HG02885 (cell line): ENCODE measurements at regions not wholly inside any gene's neighbourhood (a gene's known extent, or its start where the extent isn't known, plus 50 kb on each side); places are given as distances from the start of the nearest gene placed in this dataset.
A peak's percentile ranks its signal among the peaks of the same experiment; 100 is the strongest.
"Not testable (repeated sequence)": the region's sequence is repeated elsewhere in the genome, so short reads cannot be mapped to it uniquely, and the experiment has no call there.

Experiments
- ATAC-seq: cut with Tn5 transposase; IDR thresholded peaks from one replicate; pipeline ENCODE4 v1.9.1; 2021; ENCODE audit warnings: mild to moderate bottlenecking; ENCODE audit not compliant: unreplicated experiment, poor library complexity

DNA sequence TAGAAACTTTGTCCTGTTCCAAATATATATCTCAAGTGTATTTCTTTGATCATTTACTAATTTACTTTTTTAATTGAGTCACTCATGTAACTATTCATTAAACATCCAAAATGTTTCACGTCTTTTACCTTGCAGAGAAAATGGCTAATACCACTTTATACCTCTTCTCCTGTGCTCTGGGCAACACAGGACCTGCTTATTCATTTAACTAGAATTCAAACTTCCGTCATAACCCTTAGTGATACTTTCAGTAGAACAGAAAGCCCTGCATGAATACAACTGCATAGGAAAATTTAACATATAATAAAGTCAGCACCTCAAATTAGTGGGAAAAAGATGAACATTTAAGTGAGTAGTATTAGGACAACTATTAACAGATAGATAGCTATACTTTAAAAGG lies 205.2 kb downstream of the MREG start:
- ATAC-seq: no peak

DNA sequence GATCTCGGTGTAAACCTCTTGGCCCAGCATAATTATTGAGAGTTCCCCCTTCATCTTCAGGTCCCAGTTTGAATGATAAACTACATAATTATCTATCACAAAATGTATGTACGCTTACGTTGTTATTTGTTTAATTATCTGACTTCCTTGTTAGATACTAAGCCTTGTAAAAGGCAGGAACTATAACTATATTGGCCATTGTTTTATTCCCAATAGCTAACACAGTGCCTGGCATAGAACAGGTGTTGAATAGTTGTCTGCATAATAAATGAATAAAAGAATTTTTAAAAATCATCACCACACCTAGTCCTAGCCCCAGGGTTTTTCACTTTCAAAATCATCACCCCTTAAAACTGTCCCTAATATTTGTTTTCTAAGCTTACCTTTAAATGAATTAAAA lies 207.9 kb downstream of the MREG start:
- no peak for ATAC-seq

DNA sequence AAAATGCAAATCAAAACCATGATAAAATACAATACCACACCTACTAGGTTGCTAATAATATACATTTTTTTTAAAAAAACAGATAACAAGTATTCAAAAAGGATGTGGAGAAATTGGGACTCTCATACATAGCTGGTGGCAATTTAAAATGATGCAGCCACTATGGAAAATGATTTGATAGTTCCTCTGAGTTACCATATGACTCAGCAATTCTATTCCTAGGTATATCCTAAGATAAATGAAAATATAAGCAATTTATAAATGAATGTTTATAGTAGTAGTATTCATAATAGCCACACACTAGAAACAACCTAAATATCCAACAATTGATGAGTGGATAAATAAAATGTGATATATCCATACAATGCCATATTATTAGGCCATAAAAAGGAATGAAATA lies 210.2 kb downstream of the MREG start:
- ATAC-seq: no peak

DNA sequence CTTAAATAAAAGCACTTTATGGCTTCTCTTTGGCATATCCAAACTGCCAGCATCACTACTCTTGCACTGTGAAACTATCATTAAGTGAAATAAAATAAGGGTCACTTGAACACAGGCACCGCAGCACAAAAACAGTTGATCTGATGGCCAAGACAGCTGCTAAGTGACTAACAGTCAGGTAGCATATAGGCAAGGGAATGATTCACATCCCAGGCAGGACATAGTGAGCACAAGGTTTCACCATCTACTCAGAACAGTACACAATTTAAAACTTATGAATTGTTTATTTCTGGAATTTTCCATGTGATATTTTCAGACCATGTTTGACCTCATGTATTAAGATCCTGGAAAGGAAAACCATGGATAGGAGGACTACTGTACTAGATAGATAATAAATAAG lies 214.2 kb downstream of the MREG start:
- no peak for ATAC-seq

DNA sequence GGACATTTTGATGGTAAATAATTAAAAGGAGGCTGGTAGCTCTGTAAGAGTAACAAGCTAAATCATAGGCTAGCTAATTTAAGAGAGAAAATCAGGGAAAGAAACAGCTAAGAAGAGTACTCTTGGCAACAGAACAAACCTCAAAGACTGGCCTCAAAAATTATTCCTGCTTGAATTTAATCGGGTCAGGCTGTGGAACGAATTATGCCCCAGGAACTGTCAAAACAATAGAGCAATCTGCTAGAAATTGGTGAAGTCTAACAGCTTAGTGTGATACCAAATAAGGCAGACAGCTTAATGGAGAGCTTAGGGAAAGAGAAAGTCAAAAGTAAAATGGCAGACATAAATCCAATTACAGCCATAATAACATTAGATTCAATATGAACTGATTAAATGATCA lies 215.7 kb downstream of the MREG start:
- ATAC-seq: no peak

DNA sequence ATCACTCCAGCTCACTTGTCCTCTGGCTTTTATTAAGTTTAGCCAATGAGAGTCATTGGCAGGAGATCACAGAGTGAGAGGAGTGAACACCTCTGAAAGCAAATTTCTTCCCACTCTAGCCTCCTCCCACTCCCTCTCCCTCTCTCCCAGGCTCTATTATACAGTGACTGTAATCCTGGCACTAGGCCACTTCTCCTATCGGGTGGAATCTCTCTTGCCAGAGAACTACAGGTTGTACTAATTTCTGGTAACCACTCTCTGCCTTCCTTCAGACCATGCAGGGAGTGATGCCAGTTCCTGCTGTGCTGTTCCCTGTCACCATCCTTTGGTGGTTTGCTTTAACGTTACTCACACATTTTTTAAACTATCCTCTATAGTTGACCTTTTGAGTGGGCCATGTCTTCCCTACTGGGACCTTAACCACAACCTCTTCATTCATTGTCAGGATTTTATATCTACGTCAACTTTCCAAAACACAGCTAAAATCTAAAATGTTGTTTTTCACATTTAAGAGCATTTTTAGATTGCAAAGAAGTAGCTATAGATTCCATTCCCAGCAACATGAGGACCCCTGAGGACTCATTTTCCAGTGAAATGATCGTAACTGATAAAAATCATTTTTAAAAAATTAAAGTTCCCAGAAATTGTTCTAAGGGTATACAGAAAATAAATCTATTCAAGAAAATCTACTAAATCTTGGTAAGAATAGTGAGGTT lies 217.1 kb downstream of the MREG start:
- no peak for ATAC-seq

DNA sequence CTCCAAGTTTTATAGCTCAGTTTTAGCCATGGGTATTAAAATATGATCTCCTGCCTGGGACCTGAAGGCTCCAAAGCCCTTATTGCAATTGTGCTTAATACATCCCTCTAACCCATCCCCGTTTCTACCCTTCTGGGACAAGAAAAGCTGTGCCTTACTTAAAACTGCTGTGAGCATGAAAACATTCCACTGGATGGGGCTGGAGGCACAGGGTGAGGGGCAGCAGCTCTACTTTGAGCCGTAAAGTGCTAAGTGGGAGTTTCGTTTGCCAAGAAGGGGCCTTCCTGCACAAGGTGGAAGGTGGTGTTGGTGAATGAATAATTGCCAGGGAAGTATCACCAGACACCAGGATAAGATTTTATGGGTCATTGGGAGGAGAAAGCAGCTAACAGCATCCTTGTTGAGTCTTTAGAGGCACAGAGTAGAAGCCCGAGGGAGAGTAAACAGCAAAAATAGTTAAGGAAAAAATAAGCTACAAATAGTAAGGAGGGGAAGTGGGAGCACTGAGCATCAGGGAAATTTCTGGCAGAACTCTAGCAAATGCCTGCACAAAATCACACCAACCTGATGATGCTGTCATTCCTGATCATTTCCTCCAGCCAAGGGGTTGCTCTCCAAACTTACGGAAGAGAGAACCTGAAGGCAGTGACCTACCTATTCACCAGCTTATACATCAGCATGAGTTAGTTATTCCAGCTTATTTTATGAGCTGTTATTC lies 218.4 kb downstream of the MREG start:
- no peak for ATAC-seq

DNA sequence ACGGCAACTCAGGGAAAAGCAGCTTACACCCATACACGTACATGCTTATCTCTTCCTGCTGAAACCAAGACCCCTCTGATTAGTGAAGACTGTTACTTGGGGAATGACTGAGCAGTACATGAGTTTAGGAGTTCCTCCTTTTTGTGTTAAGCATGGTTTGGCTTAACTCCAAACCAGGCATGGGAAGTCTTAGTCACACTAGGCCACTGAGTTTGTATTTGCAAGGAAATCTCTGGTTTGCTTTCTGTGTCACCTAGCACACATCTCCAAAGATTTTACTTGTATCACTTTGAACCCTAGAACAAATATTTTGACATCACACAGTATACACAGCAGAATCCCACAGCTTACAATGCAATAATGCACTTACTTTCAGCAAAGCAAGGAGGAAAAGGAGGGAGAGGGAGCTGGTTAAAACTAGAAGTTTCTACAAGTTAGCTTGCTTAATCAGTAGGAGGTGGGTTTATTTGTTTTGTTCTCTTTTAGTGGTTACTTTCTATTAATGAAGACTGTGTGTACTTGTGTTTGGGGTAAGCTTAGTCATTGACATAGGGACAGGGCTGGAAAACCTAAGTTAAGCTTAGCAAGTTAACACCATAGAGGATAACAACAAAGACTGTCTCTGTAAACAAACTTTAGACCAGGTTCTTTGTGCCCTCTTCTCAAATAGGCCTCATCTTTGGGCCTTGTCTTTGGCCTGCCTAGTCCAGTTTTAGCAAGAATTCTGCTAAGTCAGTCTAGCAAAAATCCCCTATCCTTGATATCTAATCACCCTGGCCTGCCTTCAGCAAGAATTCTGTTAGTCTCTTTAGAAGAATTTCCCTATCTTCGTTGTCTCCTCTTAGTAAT lies 219.4 kb downstream of the MREG start:
- peak; percentile 61 for ATAC-seq

DNA sequence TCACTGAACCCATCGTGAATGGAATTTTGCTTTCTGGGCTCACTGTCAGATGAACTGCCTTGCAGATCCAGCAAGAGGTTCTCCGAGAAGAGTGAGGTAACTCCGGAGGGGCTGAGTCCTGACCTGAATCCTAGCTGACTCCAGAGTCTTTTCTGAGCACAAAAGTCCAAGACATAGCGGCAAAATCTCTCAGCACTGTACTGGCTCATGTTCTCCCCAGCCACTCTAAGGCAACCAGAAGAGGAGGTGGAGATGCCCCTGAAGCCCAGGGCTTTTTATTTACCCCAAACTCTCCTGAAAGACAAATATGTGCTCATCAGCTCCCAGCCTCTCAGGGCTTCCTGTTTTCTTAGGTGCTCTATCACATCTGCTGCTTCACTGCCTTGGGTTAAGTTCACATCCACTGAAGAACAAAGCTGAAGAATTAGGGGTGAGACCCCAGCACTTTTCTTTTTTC lies 221.8 kb downstream of the MREG start:
- ATAC-seq: no peak

DNA sequence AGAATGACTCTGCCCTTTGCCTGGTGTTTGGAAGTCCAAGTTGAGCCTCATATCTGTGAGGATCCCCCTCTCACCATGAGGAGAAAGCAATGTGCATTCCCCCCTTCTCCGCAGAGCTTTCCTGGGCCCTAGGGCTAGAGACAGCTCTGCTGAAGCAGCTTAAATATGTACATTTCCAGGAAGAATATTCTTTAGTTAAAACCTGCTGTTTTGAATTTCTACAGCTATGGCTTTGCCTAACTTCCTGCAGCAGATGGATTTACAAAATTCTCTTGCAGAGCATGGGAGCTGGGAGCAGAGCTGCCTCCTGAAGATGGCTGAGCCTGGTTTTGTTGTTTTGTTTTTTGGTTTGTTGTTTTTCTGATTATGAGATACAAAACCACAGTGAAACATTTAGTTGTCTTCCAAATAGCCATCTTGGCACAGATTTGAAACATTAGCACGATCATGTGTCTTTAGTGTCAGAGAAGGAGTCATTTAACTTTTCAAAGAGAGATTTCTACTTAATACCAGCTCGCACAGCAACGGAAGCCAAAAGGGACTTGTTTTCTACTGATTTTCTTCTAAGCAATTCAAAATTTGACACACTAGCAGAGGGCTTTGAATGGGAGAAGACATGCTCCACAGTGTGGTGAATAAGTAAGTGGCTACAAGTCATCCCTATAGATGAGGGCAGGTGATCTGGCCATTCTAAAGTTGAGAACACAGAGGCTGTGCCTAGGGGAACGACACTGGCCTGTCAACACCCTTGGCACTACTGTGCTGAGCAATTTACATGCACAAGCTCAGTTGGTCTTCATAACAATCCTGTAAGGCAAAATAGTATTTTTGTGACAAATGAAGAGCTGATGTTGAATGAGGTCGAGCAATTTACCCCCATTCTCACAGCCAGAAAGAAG lies 222.6 kb downstream of the MREG start:
- no peak for ATAC-seq

DNA sequence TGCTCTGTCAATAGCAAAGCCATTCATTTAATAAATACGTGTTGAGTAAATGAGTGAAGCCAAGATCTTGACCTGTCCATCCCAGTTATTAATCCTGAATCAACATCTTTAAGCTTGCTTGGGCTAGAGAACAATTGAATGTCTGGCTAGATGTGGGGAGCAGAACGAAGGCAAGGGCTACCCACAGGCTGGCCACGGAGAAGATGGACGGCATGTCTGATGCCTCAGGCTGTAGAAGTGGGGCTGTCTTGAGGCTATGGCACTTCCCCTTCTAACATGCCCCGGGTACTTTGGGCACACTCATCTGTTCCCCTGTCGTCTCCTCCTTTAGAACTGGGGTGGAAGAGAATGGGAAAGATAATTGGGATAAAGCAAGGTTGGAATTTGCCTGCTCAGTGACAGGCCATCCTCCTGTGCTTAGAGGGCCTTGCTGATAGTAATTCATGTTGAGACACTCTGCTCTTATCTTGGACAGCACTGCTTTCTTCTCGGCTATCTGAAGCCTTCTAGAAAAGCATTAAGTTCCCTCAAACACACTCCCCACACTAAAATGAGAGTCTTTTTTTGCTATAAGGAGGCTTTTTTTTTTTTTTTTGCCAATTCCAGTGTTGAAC lies 225.7 kb downstream of the MREG start:
- ATAC-seq: no peak

DNA sequence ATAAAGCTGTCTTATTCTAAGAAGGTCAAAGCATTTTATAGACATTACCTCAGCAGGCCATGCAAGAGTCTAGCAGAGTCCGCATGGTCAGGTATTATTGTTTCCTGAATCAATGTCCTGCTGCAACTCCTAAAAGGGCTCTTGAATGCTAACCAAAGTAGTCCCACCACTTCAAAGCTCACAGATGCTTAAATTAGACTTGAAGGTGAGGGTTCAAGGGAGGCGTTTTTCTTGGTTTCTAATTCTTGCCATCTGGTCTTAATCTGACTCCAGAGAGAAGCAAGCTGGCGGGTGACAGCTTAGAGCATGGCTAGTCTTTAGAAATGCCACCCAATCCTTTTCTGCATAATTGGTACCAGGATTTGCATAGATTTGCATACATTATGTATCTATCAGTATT lies 226.3 kb downstream of the MREG start:
- no peak for ATAC-seq

DNA sequence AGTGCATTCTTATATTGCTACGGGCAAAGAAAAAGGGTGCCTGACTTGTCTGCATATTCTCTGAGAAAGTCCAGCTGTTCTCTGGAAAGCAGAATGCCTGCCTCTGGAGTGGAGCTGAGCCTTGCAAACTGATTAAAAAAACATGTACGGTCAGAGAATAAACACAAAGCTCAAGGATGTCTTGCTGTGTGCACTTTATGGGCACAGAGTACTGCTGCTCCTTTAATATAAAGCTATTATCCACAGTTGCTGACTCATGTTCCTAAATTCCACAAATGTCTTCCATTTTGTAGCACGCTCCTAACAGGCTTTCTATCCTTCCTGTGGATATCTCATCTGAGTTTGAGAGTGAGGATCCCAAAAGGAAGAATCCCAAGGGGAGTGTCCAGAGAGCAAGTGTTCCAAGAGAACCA lies 229.0 kb downstream of the MREG start:
- ATAC-seq: no peak

DNA sequence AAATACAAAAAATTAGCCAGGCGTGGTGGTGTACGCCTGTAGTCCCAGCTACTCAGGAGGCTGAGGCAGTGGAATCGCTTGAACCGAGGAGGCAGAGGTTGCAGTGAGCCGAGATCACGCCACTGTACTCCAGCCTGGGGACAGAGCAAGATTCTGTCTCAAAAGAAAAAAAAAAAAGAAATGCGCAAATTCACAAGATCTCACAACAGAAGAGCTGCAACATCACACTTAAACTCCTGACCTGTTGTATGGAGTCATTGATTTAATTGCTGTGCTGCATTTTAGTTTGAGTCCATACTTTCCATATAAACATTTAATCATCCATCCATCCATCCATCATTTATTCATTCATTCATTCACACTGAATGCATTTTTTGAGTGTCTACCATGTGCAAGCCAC lies 229.7 kb downstream of the MREG start:
- ATAC-seq: not testable (repeated sequence)

DNA sequence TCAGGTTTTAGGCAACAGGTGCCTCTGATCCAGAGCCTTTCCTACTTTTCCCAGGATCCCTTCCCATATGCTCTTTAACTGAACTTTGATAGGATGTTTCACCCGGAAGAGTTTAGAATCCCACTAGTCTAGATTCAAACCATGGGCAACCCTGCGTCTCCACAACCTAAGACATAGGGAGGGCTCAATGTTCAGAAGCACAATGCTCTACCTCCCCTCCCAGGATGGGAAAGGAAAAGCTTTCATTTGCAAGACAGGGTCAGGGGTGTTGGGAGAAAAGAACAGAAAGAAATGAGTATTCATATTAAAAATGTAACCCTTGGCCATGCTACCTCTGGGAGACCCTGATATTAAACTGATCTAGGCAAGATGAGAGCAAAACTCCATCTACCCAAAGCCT lies 230.4 kb downstream of the MREG start:
- no peak for ATAC-seq

DNA sequence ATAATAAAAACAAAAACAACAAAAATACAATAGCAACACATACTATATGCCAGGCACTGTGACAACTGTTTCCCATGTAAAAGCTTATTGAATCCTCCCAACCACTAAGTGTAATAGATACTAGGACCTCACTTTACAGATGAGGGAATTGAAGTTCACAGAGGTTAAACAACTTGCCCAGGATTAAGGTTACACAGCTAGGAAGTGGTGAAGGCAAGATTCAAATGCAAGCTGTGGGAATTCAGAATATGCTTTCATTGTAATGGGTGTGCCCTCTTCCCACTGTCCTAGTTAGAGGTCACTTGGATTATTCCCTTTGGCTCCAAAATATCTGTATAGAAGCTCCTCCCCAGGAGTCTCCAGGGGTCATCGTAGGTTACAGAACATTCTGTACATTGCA lies 231.1 kb downstream of the MREG start:
- ATAC-seq: no peak

DNA sequence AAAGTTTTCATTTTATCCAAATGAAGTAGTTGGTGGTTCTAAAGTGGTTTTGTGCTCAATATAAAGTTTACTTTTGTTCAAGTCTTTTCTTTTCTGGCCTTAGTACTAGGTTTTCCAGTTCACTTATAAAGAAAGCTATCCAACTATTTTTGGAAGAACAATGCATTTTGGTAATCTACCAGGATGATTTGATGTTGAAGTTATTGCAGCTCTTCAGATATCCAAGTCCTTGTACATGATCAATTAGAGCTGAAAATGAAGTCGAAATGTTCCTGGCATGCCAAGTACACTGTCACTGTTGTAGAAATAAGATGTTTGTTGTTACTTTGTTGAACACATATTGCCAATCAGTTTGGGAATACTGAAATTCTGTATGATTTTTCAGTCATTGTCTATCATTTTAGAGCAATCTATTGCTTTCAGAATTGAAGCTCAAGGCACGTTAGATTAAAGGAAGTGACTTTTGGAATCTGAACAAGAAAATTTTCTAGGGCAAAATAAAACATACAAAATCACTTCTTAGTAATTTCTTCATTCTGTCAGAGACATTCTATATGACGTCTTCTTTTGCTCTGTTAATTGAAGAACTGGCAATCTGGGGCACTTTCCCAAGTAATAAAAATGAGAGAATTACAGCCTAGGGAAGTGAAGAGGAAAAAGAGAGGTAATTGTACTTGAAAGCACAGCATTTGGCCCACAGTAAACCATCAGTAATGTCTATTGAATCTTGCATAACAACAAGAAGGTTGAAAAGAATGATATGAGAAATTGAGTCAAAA lies 232.3 kb downstream of the MREG start:
- ATAC-seq: no peak

DNA sequence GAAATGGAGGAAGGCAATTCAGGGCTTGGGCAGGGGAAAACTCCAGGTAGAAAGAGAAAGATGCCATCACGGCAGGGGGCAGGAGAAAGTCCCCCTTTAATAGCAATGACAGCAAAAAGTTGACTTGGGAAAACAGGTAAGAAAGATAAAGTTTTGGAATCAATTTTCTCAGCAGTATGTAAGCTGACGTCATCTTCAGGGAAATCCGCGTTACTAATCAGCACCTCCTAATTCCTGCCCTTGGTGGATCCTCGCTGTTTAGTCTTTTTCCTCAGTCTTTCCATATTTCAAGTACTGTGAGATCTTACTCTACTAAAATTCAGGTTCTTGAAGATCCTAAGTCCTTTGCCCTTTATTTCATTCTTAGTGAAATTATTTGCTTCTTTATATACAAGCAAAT lies 233.0 kb downstream of the MREG start:
- no peak for ATAC-seq

DNA sequence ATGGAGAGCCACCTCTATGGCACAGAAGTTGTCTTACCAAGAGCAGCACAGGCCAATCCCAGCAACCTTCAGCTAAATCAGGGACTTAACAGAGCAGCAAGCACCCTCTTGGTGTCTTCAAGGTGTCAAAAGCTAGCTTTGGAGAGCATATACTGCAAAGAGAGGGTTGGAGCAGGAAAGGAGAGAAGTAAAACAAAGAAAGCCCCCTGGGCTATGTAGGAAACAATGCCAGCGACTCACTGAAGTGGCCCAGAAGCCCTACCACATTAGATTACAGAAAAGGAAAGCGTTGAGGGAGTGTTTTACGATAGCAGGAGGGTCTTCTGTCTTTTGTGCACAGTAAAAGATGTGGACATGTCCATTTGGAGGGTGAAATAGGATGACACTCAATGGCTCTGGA lies 233.4 kb downstream of the MREG start:
- ATAC-seq: no peak
